Naive B cell (primary cell): ENCODE measurements at regions not wholly inside any gene's neighbourhood (a gene's known extent, or its start where the extent isn't known, plus 50 kb on each side); places are given as distances from the start of the nearest gene placed in this dataset.

Source experiments
- ATAC-seq, 2 donors: fragments of 150-1000 bp; cut with Tn5 transposase; 2 replicates each; pipeline ENCODE4 v1.10.0; 2021; ENCODE audit warnings: low read depth in 2 of 2, mild to moderate bottlenecking in 2 of 2, moderate library complexity in 2 of 2
- DNase-seq: peaks from one replicate; pipeline ENCODE4 v3.0.0; 2022
- H3K27ac Mint-ChIP-seq, 6 donors: one replicate each; pipeline ENCODE4 v1.8.0; 2020 to 2022; ENCODE audit warnings: mild to moderate bottlenecking in 6 of 6, mixed read lengths in 6 of 6, moderate library complexity in 5 of 6, inconsistent platforms in 2 of 6
- H3K27me3 Mint-ChIP-seq, 3 donors: one replicate each; pipeline ENCODE4 v1.8.0; 2021 to 2022; ENCODE audit warnings: mixed read lengths in 3 of 3, mild to moderate bottlenecking in 1 of 3
- H3K36me3 Mint-ChIP-seq, 2 donors: one replicate each; pipeline ENCODE4 v1.8.0; 2020 to 2022; ENCODE audit warnings: mixed read lengths in 2 of 2, inconsistent platforms in 1 of 2, mild to moderate bottlenecking in 1 of 2
- H3K4me1 Mint-ChIP-seq, 3 donors: one replicate each; pipeline ENCODE4 v1.8.0; 2020 to 2022; ENCODE audit warnings: mixed read lengths in 3 of 3, inconsistent platforms in 1 of 3, mild to moderate bottlenecking in 1 of 3, moderate library complexity in 1 of 3
- H3K4me3 Mint-ChIP-seq, 8 donors: one replicate each; pipeline ENCODE4 v1.8.0; 2020 to 2022; ENCODE audit warnings: mild to moderate bottlenecking in 8 of 8, mixed read lengths in 8 of 8, moderate library complexity in 8 of 8, inconsistent platforms in 2 of 8
- H3K9me3 Mint-ChIP-seq, 7 donors: one replicate each; pipeline ENCODE4 v1.8.0; 2020 to 2022; ENCODE audit warnings: mixed read lengths in 7 of 7, mild to moderate bottlenecking in 5 of 7, inconsistent platforms in 2 of 7, moderate library complexity in 1 of 7

DNA sequence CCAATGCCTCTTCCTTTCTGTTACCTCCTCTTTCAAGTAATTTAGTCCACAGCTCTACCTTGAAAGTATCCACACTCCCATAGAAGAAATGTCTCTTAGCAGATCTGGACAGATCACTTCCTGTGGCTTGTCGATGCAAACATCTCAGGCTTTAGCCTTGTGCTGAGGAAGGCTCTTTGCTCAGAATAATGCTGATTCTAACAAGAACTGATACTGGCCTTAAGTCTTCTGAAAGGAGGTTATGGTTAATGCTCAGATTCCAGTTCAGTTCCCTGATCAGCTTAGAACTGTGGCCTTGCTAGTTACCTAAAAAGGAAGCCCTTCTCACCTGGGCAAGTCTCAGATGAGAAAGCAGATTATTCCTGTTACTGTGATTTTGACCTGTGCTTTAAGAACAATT is 230.1 kb upstream of the FAT4 start:
- Mint-ChIP-seq H3K4me3 (no peak overlapping the region), H3K9me3 (peaks cover 0 to 5% (median 0%) of the 10 kb centered on the region in 7 donors), H3K27me3 (no peaks in the 10 kb centered on the region), H3K4me1 (no peaks in the 10 kb centered on the region), H3K36me3 (no peaks in the 10 kb centered on the region), H3K27ac (no peak overlapping the region)
- ATAC-seq (no peak), DNase-seq (no peak)

DNA sequence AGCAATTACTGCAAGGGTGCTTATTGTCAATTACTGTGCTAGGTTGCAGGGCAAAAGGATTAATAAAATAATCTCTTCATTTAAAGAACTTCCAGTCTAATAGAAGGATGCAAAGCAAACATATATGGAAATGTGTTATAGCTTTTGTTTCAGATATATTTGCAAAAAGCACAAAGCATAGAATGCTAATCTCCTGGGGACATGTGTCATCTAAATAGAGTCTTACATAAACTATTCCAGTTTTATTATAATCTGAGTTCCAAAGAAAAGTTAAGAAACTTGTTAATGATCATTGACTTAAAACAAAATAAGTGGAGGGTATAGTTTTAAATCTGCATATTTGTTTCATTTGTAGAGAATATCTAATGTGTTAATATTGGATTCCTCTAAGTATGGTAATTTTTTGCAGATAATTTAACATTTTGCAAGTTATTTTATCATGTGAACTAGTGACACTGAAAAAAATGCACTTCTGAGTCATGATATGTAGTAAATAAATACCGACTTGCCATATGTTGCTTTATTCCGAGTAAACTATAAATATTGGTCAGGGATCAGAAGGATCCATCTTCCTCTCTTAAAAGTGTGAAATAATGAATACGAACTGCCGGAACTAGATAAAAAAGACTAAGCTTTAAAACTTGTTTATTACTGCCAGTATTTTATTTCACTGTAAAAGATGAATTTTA is 231.9 kb upstream of the FAT4 start:
- Mint-ChIP-seq H3K4me1 (no peaks in the 10 kb centered on the region), H3K36me3 (no peaks in the 10 kb centered on the region), H3K27me3 (no peaks in the 10 kb centered on the region), H3K9me3 (peaks cover 0 to 5% (median 0%) of the 10 kb centered on the region in 7 donors), H3K27ac (no peak overlapping the region), H3K4me3 (no peak overlapping the region)
- ATAC-seq (no peak), DNase-seq (no peak)

DNA sequence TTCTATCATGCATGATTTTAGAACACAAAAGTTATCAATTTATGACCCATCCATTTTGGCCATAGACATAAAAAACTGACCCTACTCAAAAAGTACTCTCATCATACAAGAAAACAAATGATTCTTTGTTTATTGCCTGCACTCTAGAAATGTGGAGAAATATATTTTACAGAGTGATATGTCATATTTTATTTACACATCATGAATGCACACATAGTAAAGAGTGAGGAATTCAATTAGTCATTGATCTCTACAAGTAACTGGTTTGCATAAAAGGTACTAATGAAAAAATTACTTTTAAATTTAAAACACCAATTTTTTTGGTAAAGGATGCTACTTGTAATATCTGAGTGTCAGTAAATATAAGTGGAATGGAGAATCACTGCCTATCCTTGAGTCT is 242.5 kb upstream of the FAT4 start:
- Mint-ChIP-seq H3K36me3 (no peaks in the 10 kb centered on the region), H3K4me1 (no peaks in the 10 kb centered on the region), H3K27ac (no peak overlapping the region), H3K9me3 (peaks cover 0 to 6% (median 0%) of the 10 kb centered on the region in 7 donors), H3K4me3 (no peak overlapping the region), H3K27me3 (no peaks in the 10 kb centered on the region)
- ATAC-seq = no peak
- DNase-seq = no peak

DNA sequence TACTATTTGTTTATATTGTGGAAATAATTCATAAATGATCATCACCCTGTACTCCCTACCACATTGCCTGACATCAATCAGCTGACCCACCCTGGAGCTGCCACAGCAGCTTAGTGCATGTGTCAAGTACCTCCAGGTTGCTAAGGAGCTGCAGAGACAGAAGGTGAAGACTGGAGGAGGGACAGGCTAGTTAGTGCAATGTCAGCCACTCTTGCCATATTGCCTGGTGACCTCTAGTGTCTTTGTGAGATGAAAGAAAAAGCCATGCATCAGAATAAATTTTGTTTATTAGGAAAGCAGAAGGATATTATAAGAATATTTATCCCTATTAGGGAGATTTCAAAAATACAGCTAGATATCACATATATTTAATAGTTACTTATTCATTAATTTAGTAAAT is 243.9 kb upstream of the FAT4 start:
- H3K9me3 Mint-ChIP-seq = peaks cover 0 to 6% (median 0%) of the 10 kb centered on the region in 7 donors
- H3K4me3 Mint-ChIP-seq = no peak overlapping the region
- no peak for DNase-seq
- H3K27ac Mint-ChIP-seq = no peak overlapping the region
- no peaks in the 10 kb centered on the region for H3K36me3 Mint-ChIP-seq
- no peaks in the 10 kb centered on the region for H3K27me3 Mint-ChIP-seq
- no peak for ATAC-seq
- no peaks in the 10 kb centered on the region for H3K4me1 Mint-ChIP-seq

DNA sequence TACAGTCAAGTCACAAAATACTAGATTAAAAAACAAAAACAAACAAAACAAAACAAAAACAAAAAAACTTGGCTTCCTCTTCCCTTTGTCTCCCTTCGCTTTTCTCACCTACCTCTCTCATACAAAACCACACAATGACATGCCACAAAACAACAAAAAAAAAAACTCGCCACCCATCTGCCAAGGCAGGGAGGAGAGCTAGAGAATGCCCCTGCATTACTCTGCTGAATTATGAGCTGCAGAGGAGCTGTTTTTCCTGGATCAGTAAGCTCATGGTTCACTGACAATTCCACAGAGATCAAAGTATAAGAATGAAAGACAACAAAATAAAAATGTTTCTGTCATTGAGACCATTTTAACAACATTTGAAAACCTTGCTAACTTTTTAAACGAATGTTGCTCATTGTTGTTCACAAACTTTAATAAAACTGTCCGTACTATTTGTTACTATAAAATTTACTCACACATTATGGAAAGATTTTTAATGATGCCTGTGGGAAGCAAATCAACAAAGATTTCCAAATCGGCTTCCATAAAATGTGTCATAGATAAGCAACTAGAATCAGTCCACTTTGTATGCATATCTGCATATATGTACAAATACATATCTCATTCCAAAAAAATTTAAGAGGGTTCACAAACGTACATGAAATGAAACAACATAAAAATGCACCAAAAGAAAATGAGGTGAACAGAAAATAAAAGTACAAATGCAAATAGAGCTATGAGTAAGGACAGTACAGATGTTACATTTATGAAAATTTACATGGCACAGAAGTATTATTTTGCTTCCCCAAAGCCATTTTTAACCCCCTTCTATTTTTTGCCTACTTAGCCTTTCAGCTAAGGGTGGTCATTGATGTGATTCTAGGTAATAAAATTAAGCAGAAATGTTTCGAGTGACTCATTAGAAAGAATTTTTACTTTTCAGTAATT is 252.4 kb upstream of the FAT4 start:
- Mint-ChIP-seq H3K4me3 (no peak overlapping the region), H3K9me3 (peaks cover 0 to 5% (median 3%) of the 10 kb centered on the region in 7 donors), H3K27me3 (no peaks in the 10 kb centered on the region), H3K36me3 (no peaks in the 10 kb centered on the region), H3K27ac (no peak overlapping the region), H3K4me1 (no peaks in the 10 kb centered on the region)
- ATAC-seq (no peak), DNase-seq (no peak)

DNA sequence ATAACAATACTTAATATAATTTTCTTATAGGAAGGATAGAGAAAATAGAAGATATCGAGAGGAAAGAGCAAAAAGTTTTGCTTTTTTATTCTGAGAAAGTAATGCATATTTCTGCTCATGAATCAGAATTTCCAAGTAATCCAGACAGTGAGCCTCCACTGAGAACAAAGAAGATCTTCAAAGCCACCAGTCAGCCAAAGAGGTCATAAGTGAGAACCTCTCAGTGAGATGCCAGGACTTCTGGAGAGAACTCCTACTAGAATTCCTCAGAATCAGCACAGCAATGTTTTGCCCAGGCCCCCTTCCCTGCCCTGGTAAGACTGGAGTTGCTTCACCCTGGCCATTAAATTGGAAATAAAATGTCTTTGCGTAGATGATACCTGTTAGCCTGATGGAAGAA is 254.4 kb upstream of the FAT4 start:
- no peaks in the 10 kb centered on the region for H3K36me3 Mint-ChIP-seq
- H3K27me3 Mint-ChIP-seq = no peaks in the 10 kb centered on the region
- peak overlapping the region in 1 of 6 donors; percentile 8 for H3K27ac Mint-ChIP-seq
- ATAC-seq (no peak), DNase-seq (no peak)
- no peak overlapping the region for H3K4me3 Mint-ChIP-seq
- no peaks in the 10 kb centered on the region for H3K4me1 Mint-ChIP-seq
- peaks cover 0 to 5% (median 3%) of the 10 kb centered on the region in 7 donors for H3K9me3 Mint-ChIP-seq

DNA sequence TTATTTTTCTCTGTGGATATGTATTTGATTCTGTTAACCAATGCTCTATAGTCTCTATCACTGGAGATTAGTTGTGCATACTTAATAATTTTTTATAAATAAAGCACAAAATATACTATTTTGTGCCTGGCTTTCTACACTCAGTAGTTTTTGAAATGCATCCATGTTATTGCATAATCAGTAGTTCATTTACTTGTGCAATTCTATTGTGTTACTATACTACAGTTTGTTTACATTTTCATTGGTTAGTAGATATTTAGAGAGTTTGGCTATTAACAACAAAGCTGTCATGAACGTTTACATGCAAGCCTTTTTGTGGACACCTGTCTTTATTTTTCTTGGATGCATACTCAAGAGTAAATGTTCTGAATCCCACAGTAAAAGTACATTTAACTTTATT is 265.0 kb upstream of the FAT4 start:
- Mint-ChIP-seq H3K27ac (no peak overlapping the region), H3K4me1 (no peaks in the 10 kb centered on the region), H3K36me3 (no peaks in the 10 kb centered on the region), H3K4me3 (no peak overlapping the region), H3K9me3 (no peaks in the 10 kb centered on the region), H3K27me3 (no peaks in the 10 kb centered on the region)
- ATAC-seq (no peak), DNase-seq (no peak)

DNA sequence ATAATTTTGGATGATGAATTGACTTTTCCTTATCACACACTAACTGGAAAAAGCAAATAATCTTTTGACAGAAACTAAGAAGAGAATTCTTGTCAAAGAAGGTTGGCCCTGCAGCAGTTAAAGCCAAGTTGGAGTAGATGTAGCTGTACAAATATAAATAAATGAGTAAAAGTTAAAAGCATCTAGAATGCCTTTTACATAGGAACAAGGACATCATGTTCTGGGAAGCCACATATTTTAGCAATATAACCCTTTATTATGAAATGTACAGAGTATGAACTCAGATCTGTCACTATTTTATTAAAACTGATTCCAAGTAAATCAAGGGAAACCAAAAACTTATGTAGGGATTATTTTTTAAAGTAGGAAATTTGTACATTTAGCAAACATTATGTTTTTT is 269.4 kb upstream of the FAT4 start:
- DNase-seq (no peak), ATAC-seq (no peak)
- Mint-ChIP-seq H3K27me3 (no peaks in the 10 kb centered on the region), H3K27ac (no peak overlapping the region), H3K4me3 (no peak overlapping the region), H3K4me1 (no peaks in the 10 kb centered on the region), H3K9me3 (peaks cover 0 to 1% (median 0%) of the 10 kb centered on the region in 7 donors), H3K36me3 (no peaks in the 10 kb centered on the region)

DNA sequence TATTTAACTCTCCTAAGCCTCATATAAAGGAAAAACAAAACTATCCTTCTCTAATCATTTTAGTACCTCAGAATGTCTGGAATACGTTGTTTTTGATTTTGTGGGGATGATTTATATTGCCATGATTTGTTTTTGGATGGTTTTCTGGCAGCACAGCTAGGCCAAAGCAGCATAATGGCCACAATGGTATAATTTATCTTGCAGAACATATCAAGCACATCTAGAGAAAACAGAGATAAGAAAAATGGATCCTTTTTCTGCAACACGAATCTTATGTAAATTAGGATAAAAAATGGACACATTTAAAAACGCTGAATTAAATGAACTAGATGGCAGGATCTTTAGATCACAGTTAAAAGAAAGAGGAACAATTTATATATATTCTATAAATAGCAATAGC is 269.9 kb upstream of the FAT4 start:
- DNase-seq (no peak), ATAC-seq (no peak)
- Mint-ChIP-seq H3K27ac (no peak overlapping the region), H3K9me3 (peaks cover 0 to 1% (median 0%) of the 10 kb centered on the region in 7 donors), H3K4me3 (no peak overlapping the region), H3K4me1 (no peaks in the 10 kb centered on the region), H3K27me3 (no peaks in the 10 kb centered on the region), H3K36me3 (no peaks in the 10 kb centered on the region)

DNA sequence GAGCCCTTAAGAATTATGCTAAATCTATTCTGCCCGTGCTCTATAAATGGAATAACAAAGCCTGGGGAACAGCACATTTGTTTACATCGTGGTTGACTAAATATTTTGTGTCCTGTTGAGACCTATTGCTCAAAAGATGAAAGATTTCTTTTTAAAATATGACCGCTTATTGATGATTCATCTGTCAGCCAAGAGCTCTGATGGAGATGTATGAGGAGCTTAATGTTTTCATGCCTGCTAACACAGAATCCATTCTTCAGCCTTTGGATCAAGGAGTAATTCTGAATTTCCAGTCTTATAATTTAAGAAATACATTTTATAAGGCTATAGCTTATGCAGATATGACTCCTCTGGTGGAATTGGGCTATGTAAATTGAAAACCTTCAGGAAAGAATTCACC is 271.3 kb upstream of the FAT4 start:
- Mint-ChIP-seq H3K4me3 (no peak overlapping the region), H3K4me1 (no peaks in the 10 kb centered on the region), H3K36me3 (no peaks in the 10 kb centered on the region), H3K27me3 (no peaks in the 10 kb centered on the region), H3K27ac (no peak overlapping the region), H3K9me3 (peaks cover 0 to 4% (median 0%) of the 10 kb centered on the region in 7 donors)
- ATAC-seq (no peak), DNase-seq (no peak)

DNA sequence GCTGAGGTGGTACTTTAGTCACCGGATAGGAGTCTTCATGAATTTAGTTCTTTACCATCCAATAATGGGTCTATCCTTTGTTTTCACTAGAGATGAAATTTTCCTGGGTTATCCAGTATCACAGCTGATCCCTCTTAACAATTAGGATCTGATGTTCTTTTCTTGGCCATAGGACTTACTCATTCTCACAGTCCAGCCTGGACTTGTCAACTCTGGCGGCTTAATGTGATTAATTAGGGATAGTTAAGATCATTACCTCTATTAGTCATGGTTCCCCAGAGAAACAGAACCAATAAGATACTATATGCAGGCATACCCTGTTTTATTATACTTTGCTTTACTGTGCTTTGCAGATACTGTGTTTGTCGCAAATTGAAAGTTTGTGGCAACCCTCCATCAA is 272.7 kb upstream of the FAT4 start:
- no peaks in the 10 kb centered on the region for H3K36me3 Mint-ChIP-seq
- H3K4me3 Mint-ChIP-seq = no peak overlapping the region
- DNase-seq (no peak), ATAC-seq (no peak)
- H3K27ac Mint-ChIP-seq = no peak overlapping the region
- H3K4me1 Mint-ChIP-seq = no peaks in the 10 kb centered on the region
- H3K27me3 Mint-ChIP-seq = no peaks in the 10 kb centered on the region
- peaks cover 0 to 4% (median 0%) of the 10 kb centered on the region in 7 donors for H3K9me3 Mint-ChIP-seq

DNA sequence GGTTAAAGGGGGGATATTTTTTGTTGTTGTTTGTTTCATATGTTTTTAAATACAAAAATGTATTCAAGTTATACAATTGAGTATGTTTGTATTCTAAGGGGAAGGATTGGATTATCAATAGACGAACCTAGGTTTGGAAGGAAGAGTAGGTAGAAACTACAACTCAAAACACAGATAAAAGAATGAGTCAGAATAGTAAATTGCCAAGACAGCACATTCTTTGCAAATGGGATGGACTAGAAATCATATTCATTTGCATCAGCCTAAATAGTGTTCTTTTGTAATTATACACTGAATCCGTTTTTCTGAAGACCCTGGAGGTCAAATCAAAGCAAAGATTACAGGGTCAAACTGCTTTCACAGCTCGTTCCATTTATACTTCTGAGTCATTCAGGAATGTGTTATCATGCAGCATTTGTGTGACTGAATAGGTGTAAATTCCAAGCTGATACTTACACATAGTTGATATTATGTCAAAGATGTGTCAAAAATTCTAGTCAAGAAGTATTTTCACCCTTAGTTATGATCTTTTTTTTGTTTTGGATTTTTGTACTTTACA is 273.3 kb upstream of the FAT4 start:
- no peaks in the 10 kb centered on the region for H3K36me3 Mint-ChIP-seq
- H3K9me3 Mint-ChIP-seq = peaks cover 0 to 4% (median 0%) of the 10 kb centered on the region in 7 donors
- no peaks in the 10 kb centered on the region for H3K27me3 Mint-ChIP-seq
- ATAC-seq (no peak), DNase-seq (no peak)
- no peak overlapping the region for H3K4me3 Mint-ChIP-seq
- H3K4me1 Mint-ChIP-seq = no peaks in the 10 kb centered on the region
- no peak overlapping the region for H3K27ac Mint-ChIP-seq

DNA sequence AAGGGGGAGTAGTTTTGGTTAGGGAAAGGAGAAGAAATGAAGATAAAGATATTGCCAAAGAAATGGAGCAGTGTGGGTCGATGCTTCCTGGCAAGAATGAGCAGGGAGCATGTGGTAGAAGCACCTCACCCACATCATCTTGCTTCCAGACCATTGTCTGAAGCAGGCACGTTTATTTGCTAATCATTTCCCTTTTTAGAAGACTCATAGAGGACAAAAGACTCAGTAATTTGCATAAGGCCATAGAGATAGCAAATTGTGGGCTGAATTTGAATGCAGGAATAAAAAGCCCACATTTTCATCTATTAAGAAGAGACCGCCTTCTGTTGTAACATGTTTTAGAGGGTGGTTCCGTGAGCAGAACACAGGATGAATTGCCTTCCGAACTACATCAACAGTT is 275.2 kb upstream of the FAT4 start:
- H3K9me3 Mint-ChIP-seq = peaks cover 0 to 16% (median 5%) of the 10 kb centered on the region in 7 donors

More for the DNA sequence above, 275.2 kb upstream of the FAT4 start:
- ATAC-seq (no peak), DNase-seq (no peak)
- Mint-ChIP-seq H3K4me1 (no peaks in the 10 kb centered on the region), H3K27me3 (no peaks in the 10 kb centered on the region), H3K4me3 (no peak overlapping the region), H3K36me3 (no peaks in the 10 kb centered on the region), H3K27ac (no peak overlapping the region)
